HFF-Myc (cell line): ENCODE measurements at regions not wholly inside any gene's neighbourhood (a gene's known extent, or its start where the extent isn't known, plus 50 kb on each side); places are given as distances from the start of the nearest gene placed in this dataset.

Source experiments
- DNase-seq: peaks from one replicate; pipeline ENCODE4 v3.0.0-alpha.2; 2011; ENCODE audit warnings: low read depth; ENCODE audit errors: extremely low read depth
- H3K4me3 ChIP-seq: replicated peaks from 2 replicates; pipeline ENCODE4 v1.5.1; 2011; ENCODE audit warnings: low read depth, mild to moderate bottlenecking, control low read depth, low read length
- TF ChIP-seq, protein P1 (sequence below): IDR thresholded peaks from 2 replicates; pipeline ENCODE4 v1.5.1; 2012; ENCODE audit warnings: mild to moderate bottlenecking, low read depth, low read length, control low read depth; ENCODE audit errors: missing control alignments

GRCh38 chr16:5841974-5842373 is 744.4 kb upstream of the EEF2KMT start:
- TF ChIP-seq, protein P1, sequence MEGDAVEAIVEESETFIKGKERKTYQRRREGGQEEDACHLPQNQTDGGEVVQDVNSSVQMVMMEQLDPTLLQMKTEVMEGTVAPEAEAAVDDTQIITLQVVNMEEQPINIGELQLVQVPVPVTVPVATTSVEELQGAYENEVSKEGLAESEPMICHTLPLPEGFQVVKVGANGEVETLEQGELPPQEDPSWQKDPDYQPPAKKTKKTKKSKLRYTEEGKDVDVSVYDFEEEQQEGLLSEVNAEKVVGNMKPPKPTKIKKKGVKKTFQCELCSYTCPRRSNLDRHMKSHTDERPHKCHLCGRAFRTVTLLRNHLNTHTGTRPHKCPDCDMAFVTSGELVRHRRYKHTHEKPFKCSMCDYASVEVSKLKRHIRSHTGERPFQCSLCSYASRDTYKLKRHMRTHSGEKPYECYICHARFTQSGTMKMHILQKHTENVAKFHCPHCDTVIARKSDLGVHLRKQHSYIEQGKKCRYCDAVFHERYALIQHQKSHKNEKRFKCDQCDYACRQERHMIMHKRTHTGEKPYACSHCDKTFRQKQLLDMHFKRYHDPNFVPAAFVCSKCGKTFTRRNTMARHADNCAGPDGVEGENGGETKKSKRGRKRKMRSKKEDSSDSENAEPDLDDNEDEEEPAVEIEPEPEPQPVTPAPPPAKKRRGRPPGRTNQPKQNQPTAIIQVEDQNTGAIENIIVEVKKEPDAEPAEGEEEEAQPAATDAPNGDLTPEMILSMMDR: no peak
- DNase-seq: no peak
- no peak overlapping the region for H3K4me3 ChIP-seq

GRCh38 chr16:5838725-5839124 is 741.1 kb upstream of the EEF2KMT start:
- DNase-seq: no peak
- TF ChIP-seq, protein P1: no peak
- no peak overlapping the region for H3K4me3 ChIP-seq

GRCh38 chr16:5838071-5838470 is 740.5 kb upstream of the EEF2KMT start:
- no peak overlapping the region for H3K4me3 ChIP-seq
- TF ChIP-seq, protein P1: no peak
- DNase-seq: no peak

DNA sequence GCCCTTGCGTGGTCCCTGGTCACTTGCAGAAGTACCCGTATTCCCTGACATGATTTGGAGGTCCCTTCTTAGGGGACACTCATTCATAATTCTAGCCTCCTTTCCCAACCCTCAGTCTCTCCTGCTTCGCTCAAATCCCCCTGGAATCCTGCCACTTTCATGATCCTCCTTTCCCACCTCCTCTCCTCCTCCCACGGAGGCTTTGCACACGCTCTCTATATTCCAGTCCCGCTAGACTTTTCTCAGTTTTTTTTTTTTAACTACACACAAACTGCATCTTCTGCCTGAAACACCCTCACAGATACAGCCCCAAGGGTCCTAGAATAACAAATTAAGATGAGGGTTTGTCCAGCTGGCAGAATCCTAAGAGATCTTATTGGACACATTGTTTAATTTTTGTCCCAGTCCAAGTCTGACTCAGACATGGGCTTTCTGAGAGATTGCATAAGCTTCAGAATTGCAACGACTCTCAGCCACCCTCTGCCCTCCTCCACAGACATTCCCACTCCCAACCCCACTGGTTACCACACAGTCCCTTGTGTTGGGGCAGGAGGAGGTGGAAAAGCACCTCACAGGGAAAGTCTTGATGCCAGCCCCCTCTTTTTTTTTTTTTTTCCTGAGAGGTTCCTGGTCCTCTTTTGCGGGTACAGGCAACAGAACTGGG is 739.5 kb upstream of the EEF2KMT start:
- DNase-seq: no peak
- TF ChIP-seq, protein P1: no peak
- no peak overlapping the region for H3K4me3 ChIP-seq

DNA sequence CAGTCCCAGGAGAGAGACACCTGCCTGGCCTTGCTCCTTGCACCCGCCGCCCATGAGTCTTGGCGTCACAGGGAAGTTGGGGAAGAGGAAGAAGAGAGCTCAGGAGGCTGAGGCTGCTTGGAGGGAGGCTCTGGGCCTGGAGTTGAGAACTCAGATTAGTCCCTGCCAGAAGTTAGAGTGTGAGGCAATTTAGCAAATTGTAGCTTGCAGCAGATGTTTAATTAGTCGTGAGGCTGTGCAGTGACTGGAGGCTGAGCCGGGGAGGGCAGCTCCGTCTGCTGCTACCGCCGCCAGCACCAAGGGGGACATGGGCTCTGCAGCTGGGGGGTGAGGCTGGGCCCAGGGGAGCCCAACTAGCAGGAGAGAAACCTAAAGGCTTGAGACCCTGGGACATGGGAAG is 738.3 kb upstream of the EEF2KMT start:
- H3K4me3 ChIP-seq: no peak overlapping the region
- TF ChIP-seq, protein P1: no peak

GRCh38 chr16:5826332-5826731 is 728.7 kb upstream of the EEF2KMT start:
- no peak for DNase-seq
- TF ChIP-seq, protein P1: no peak

More for the DNA sequence above, 738.3 kb upstream of the EEF2KMT start:
- DNase-seq: no peak

GRCh38 chr16:5820472-5820871 is 722.9 kb upstream of the EEF2KMT start:
- TF ChIP-seq, protein P1: no peak
- DNase-seq: no peak

More at GRCh38 chr16:5826332-5826731, 728.7 kb upstream of the EEF2KMT start:
- no peak overlapping the region for H3K4me3 ChIP-seq

More at GRCh38 chr16:5820472-5820871, 722.9 kb upstream of the EEF2KMT start:
- no peak overlapping the region for H3K4me3 ChIP-seq
